H9 (cell line): ENCODE measurements at regions not wholly inside any gene's neighbourhood (a gene's known extent, or its start where the extent isn't known, plus 50 kb on each side); places are given as distances from the start of the nearest gene placed in this dataset.

Source experiments
- DNase-seq: peaks from one replicate; pipeline ENCODE4 v3.0.0-alpha.2; 2017
- H2AFZ ChIP-seq: one replicate; pipeline ENCODE4 v1.6.1; 2013; ENCODE audit warnings: mild to moderate bottlenecking, low read length, control low read depth, moderate library complexity
- H2AK5ac ChIP-seq: 2 replicates; pipeline ENCODE4 v1.6.1; 2013; ENCODE audit warnings: low read length, control low read depth, mixed read lengths; ENCODE audit not compliant: insufficient read length
- H2BK120ac ChIP-seq: one replicate; pipeline ENCODE4 v1.6.1; 2013; ENCODE audit warnings: low read depth, mild to moderate bottlenecking, low read length, control low read depth, inconsistent platforms; ENCODE audit not compliant: poor library complexity, severe bottlenecking
- H2BK12ac ChIP-seq: 2 replicates; pipeline ENCODE4 v1.6.1; 2013; ENCODE audit warnings: low read length, control low read depth, mixed read lengths, low read depth; ENCODE audit not compliant: insufficient read length
- H2BK15ac ChIP-seq: 2 replicates; pipeline ENCODE4 v1.6.1; 2013; ENCODE audit warnings: low read depth, low read length, control low read depth
- H2BK20ac ChIP-seq: one replicate; pipeline ENCODE4 v1.6.1; 2013; ENCODE audit warnings: low read depth, mild to moderate bottlenecking, low read length, control low read depth, inconsistent platforms; ENCODE audit not compliant: poor library complexity, severe bottlenecking
- H2BK5ac ChIP-seq: 2 replicates; pipeline ENCODE4 v1.6.1; 2013; ENCODE audit warnings: low read length, control low read depth, mixed read lengths; ENCODE audit not compliant: insufficient read length
- H3K14ac ChIP-seq: 2 replicates; pipeline ENCODE4 v1.6.1; 2013; ENCODE audit warnings: low read length, control low read depth; ENCODE audit not compliant: insufficient read depth
- H3K18ac ChIP-seq: 2 replicates; pipeline ENCODE4 v1.6.1; 2013; ENCODE audit warnings: low read depth, mild to moderate bottlenecking, mixed read lengths, low read length, control low read depth; ENCODE audit not compliant: insufficient read length
- H3K23ac ChIP-seq: 2 replicates; pipeline ENCODE4 v1.6.1; 2013; ENCODE audit warnings: low read length, control low read depth, mixed read lengths, low read depth; ENCODE audit not compliant: insufficient read length
- H3K23me2 ChIP-seq: 2 replicates; pipeline ENCODE4 v1.6.1; 2013; ENCODE audit warnings: low read depth, mild to moderate bottlenecking, mixed read lengths, low read length, control low read depth; ENCODE audit not compliant: insufficient read length, poor library complexity, severe bottlenecking
- H3K27ac ChIP-seq: 2 replicates; pipeline ENCODE4 v1.5.1; 2013; ENCODE audit warnings: low read length, control low read depth, mixed read lengths, low read depth; ENCODE audit not compliant: insufficient read length
- H3K27me3 ChIP-seq: 2 replicates; pipeline ENCODE4 v1.6.1; 2013; ENCODE audit warnings: low read length, control low read depth, inconsistent platforms; ENCODE audit not compliant: insufficient read depth
- H3K4ac ChIP-seq: 2 replicates; pipeline ENCODE4 v1.6.1; 2013; ENCODE audit warnings: low read depth, mild to moderate bottlenecking, control low read depth, inconsistent platforms, low read length, moderate library complexity
- H3K4me1 ChIP-seq: 2 replicates; pipeline ENCODE4 v1.6.1; 2013; ENCODE audit warnings: low read length, control low read depth, inconsistent platforms; ENCODE audit not compliant: insufficient read depth
- H3K4me2 ChIP-seq: 2 replicates; pipeline ENCODE4 v1.6.1; 2013; ENCODE audit warnings: low read length, control low read depth, mixed read lengths; ENCODE audit not compliant: insufficient read length, insufficient read depth
- H3K56ac ChIP-seq: 2 replicates; pipeline ENCODE4 v1.6.1; 2013; ENCODE audit warnings: low read depth, mild to moderate bottlenecking, mixed read lengths, low read length, control low read depth; ENCODE audit not compliant: insufficient read length
- H3K79me1 ChIP-seq: 2 replicates; pipeline ENCODE4 v1.6.1; 2013; ENCODE audit warnings: low read depth, mild to moderate bottlenecking, moderate library complexity, low read length, control low read depth, inconsistent platforms; ENCODE audit not compliant: insufficient read depth, poor library complexity, severe bottlenecking
- H3K79me2 ChIP-seq: 2 replicates; pipeline ENCODE4 v1.6.1; 2013; ENCODE audit warnings: low read length, control low read depth, inconsistent platforms; ENCODE audit not compliant: insufficient read depth
- H3K9ac ChIP-seq: 2 replicates; pipeline ENCODE4 v1.6.1; 2013; ENCODE audit warnings: low read length, control low read depth, mixed read lengths; ENCODE audit not compliant: insufficient read length; ENCODE audit errors: extremely low read depth
- H3K9me3 ChIP-seq: one replicate; pipeline ENCODE4 v1.6.1; 2013; ENCODE audit warnings: low read depth, low read length, inconsistent platforms; ENCODE audit not compliant: control insufficient read depth
- H3T11ph ChIP-seq: one replicate; pipeline ENCODE4 v1.6.1; 2013; ENCODE audit warnings: mild to moderate bottlenecking, low read length, control low read depth, inconsistent platforms
- H4K20me1 ChIP-seq: one replicate; pipeline ENCODE4 v1.6.1; 2013; ENCODE audit not compliant: control insufficient read depth, insufficient read length, insufficient read depth
- H4K5ac ChIP-seq: 2 replicates; pipeline ENCODE4 v1.6.1; 2013; ENCODE audit warnings: low read depth, mild to moderate bottlenecking, mixed read lengths, low read length, control low read depth; ENCODE audit not compliant: insufficient read length
- H4K8ac ChIP-seq: replicated peaks from 2 replicates; pipeline ENCODE4 v1.6.1; 2013; ENCODE audit warnings: low read length, control low read depth, mixed read lengths, low read depth; ENCODE audit not compliant: insufficient read length
- H4K91ac ChIP-seq: 2 replicates; pipeline ENCODE4 v1.6.1; 2013; ENCODE audit warnings: low read depth, mild to moderate bottlenecking, moderate library complexity, mixed read lengths, low read length, control low read depth; ENCODE audit not compliant: insufficient read length
- H3K27ac Mint-ChIP-seq, 3 experiments: 2 replicates in 2 of 3; 3 replicates in 1 of 3; pipeline ENCODE4 v1.8.0; 2020 to 2021; ENCODE audit warnings: mixed read lengths in 3 of 3, mild to moderate bottlenecking in 1 of 3, moderate library complexity in 1 of 3
- H3K27me3 Mint-ChIP-seq: 2 replicates; pipeline ENCODE4 v1.8.0; 2021; ENCODE audit warnings: low read depth, mild to moderate bottlenecking, moderate library complexity, mixed read lengths
- H3K36me3 Mint-ChIP-seq, 3 experiments: 2 replicates in 2 of 3; 3 replicates in 1 of 3; pipeline ENCODE4 v1.8.0; 2020 to 2021; ENCODE audit warnings: low read depth in 3 of 3, mixed read lengths in 3 of 3; ENCODE audit not compliant: insufficient read depth in 1 of 3
- H3K4me1 Mint-ChIP-seq, 2 experiments: 2 replicates each; pipeline ENCODE4 v1.8.0; 2020; ENCODE audit warnings: mixed read lengths in 2 of 2
- H3K4me3 Mint-ChIP-seq, 2 experiments: 2 replicates in 1 of 2; 3 replicates in 1 of 2; pipeline ENCODE4 v1.8.0; 2020 to 2021; ENCODE audit warnings: mild to moderate bottlenecking in 2 of 2, mixed read lengths in 2 of 2, moderate library complexity in 1 of 2
- H3K9me3 Mint-ChIP-seq, 2 experiments: 2 replicates in 1 of 2; 3 replicates in 1 of 2; pipeline ENCODE4 v1.8.0; 2020; ENCODE audit warnings: mild to moderate bottlenecking in 2 of 2, mixed read lengths in 2 of 2, moderate library complexity in 1 of 2
- WGBS: extraction: QIAGEN DNeasy Blood & Tissue Kit; methylation state at CpG from one replicate; pipeline ENCODE4 v1.1.7; 2013; ENCODE audit warnings: missing lambda C conversion rate, low lambda C conversion rate, mixed read lengths; ENCODE audit not compliant: insufficient read length; ENCODE audit errors: extremely low coverage; 5-methylcytosine and 5-hydroxymethylcytosine counted together
- TF ChIP-seq, protein P1 (sequence below): fragments of 200-600 bp; sonication (generic); conservative IDR thresholded peaks from 3 replicates; pipeline ENCODE4 v1.8.0; 2021; ENCODE audit warnings: antibody characterized with exemption, mild to moderate bottlenecking

DNA sequence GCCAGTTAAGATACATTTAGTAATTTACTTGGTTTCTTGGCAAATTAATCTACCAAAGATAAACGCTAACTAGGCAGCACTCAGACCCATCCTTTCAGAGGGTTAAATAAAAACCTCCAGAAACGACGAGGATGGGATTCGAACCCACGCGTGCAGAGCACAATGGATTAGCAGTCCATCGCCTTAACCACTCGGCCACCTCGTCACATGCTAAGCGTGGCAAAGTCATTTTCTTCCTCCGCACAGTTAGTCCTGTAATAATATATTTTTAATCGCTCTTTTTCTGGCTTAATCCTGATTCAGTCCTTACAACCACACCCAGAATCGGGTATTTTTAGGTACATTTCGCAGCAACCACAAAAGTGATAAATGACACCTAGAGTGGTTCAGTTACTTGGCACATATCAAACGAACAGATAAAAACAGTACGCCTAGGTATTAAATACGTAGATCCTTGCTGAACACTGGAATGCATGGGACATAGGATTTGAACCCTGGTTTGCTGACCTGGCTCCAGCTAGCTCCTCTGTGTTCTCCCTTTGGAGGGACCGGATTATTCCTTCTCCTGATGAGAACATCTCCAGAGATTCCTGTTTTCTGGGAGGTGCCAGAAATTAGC is 71.6 kb downstream of the GPX5 start:
- no peak overlapping the region for H3T11ph ChIP-seq
- no peak overlapping the region for H2BK15ac ChIP-seq
- H3K56ac ChIP-seq: no peak overlapping the region
- no peaks in the 10 kb centered on the region for H3K23me2 ChIP-seq
- WGBS: no CpG with 5 or more reads among the region's 18 CpGs
- H3K23ac ChIP-seq: no peak overlapping the region
- H2BK12ac ChIP-seq: no peak overlapping the region
- H3K27me3 Mint-ChIP-seq: peaks cover 9% of the 10 kb centered on the region
- H3K27me3 ChIP-seq: no peaks in the 10 kb centered on the region
- no peak overlapping the region for H4K91ac ChIP-seq
- H3K14ac ChIP-seq: no peak overlapping the region
- no peaks in the 10 kb centered on the region for H3K9me3 Mint-ChIP-seq
- H3K79me2 ChIP-seq: no peaks in the 10 kb centered on the region
- H4K5ac ChIP-seq: no peak overlapping the region
- no peaks in the 10 kb centered on the region for H3K79me1 ChIP-seq
- H3K18ac ChIP-seq: no peak overlapping the region
- no peak overlapping the region for H3K27ac ChIP-seq
- H2AFZ ChIP-seq: peak overlapping the region; percentile 41
- peak; percentile 61 for DNase-seq
- peak overlapping the region; percentile 70 for H3K4me2 ChIP-seq
- H3K9me3 ChIP-seq: no peaks in the 10 kb centered on the region
- H3K4me1 ChIP-seq: no peaks in the 10 kb centered on the region
- H3K27ac Mint-ChIP-seq: no peak overlapping the region
- peaks cover 0 to 5% of the 10 kb centered on the region in 2 experiments; a peak in 2 of 4 replicates for H3K4me1 Mint-ChIP-seq
- no peaks in the 10 kb centered on the region for H3K36me3 Mint-ChIP-seq
- H2BK5ac ChIP-seq: no peak overlapping the region
- no peak overlapping the region for H2AK5ac ChIP-seq
- H3K4me3 Mint-ChIP-seq: peak overlapping the region; percentile 73 to 83
- H3K9ac ChIP-seq: peak overlapping the region; percentile 50
- H4K20me1 ChIP-seq: no peaks in the 10 kb centered on the region
- H2BK20ac ChIP-seq: no peak overlapping the region
- TF ChIP-seq, protein P1, sequence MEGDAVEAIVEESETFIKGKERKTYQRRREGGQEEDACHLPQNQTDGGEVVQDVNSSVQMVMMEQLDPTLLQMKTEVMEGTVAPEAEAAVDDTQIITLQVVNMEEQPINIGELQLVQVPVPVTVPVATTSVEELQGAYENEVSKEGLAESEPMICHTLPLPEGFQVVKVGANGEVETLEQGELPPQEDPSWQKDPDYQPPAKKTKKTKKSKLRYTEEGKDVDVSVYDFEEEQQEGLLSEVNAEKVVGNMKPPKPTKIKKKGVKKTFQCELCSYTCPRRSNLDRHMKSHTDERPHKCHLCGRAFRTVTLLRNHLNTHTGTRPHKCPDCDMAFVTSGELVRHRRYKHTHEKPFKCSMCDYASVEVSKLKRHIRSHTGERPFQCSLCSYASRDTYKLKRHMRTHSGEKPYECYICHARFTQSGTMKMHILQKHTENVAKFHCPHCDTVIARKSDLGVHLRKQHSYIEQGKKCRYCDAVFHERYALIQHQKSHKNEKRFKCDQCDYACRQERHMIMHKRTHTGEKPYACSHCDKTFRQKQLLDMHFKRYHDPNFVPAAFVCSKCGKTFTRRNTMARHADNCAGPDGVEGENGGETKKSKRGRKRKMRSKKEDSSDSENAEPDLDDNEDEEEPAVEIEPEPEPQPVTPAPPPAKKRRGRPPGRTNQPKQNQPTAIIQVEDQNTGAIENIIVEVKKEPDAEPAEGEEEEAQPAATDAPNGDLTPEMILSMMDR: no peak
- H4K8ac ChIP-seq: no peak overlapping the region
- no peak overlapping the region for H3K4ac ChIP-seq
- no peak overlapping the region for H2BK120ac ChIP-seq
